ENCODE measurements at regions not wholly inside any gene's neighbourhood (a gene's known extent, or its start where the extent isn't known, plus 50 kb on each side); places are given as distances from the start of the nearest gene placed in this dataset.

- TF ChIP-seq CTCF (IDR thresholded peaks at IDR 0.05; ENCODE audit: low read depth, low read length), result no peak
- no peaks in the 10 kb centered on the region for H3K27me3 ChIP-seq (ENCODE audit: insufficient read depth, low read depth, severe bottlenecking)
- H3K27ac ChIP-seq, result no peak overlapping the region
- H3K36me3 ChIP-seq, result no peaks in the 10 kb centered on the region
- no peak overlapping the region for H3K4me3 ChIP-seq (ENCODE audit: low read depth, low read length)
- H3K9me3 ChIP-seq (ENCODE audit: severe bottlenecking), result no peaks in the 10 kb centered on the region
- DNase-seq, result no peak
These were observed 70.8 kb upstream of the RPS23 start for GRCh38 chr5:82348784-82349425.

DNA sequence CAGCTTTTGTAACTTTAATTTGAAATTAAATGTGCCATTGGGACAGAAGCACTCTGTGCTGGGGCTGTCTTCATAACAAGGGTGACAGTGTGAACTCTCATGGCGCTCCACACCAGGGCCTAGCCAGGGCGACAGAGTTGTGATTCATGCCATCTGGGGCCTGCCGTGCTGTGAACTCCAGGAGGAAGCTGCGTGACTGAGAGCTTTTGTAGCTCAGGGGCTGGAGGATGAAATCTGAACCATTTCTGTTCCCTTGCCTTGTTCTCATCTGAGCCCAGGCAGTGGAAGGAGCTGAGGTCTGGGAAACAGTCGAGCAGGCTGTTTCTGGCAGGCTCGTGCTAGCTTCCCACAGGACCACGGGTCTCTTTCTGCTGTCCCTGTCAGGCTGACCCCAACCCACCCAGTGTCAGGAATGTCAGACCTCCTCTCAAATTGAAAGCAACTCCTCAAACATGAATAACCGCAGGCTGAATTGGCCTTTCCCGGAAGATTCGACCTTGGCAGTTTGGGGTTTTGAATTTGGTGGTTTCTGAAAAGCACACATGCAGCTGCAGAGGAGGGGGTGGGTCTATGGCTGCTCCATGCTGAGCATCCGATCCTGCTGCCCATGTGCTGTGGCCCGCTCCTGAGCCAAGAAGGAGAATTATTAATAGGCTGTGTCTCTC, 69.2 kb upstream of the RPS23 start:
- H3K27me3 ChIP-seq (ENCODE audit: insufficient read depth, low read depth, severe bottlenecking), result no peaks in the 10 kb centered on the region
- no peak for DNase-seq
- no peak for TF ChIP-seq CTCF (IDR thresholded peaks at IDR 0.05; ENCODE audit: low read depth, low read length)
- H3K27ac ChIP-seq, result no peak overlapping the region
- H3K4me3 ChIP-seq (ENCODE audit: low read depth, low read length), result no peak overlapping the region
- no peaks in the 10 kb centered on the region for H3K9me3 ChIP-seq (ENCODE audit: severe bottlenecking)
- H3K36me3 ChIP-seq, result no peaks in the 10 kb centered on the region

GRCh38 chr5:82346399-82347165, 68.4 kb upstream of the RPS23 start:
- no peaks in the 10 kb centered on the region for H3K36me3 ChIP-seq
- no peaks in the 10 kb centered on the region for H3K27me3 ChIP-seq (ENCODE audit: insufficient read depth, low read depth, severe bottlenecking)
- no peaks in the 10 kb centered on the region for H3K9me3 ChIP-seq (ENCODE audit: severe bottlenecking)
- H3K4me3 ChIP-seq (ENCODE audit: low read depth, low read length), result no peak overlapping the region
- no peak for TF ChIP-seq CTCF (IDR thresholded peaks at IDR 0.05; ENCODE audit: low read depth, low read length)
- no peak overlapping the region for H3K27ac ChIP-seq
- peak; percentile 24 for DNase-seq

DNA sequence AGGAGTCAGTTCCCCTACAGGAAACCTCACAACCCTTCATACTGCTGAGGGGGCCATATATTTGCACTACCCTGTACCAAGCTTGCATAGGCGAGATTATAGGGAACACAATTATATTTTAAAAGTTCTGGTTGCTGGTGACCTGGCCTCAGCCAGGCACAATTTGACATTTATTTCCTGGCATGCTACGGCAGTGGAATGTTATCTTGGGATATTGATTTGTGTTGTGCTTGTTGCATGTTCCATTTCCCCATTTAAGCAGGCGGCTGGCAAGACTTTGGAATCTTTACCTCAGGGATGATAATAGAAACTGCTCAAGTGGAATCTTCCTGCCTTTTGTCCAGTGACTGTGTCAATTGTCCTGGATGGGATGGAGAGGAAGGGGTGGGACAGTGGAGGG, 67.0 kb upstream of the RPS23 start:
- TF ChIP-seq CTCF (IDR thresholded peaks at IDR 0.05; ENCODE audit: low read depth, low read length), result no peak
- no peak for DNase-seq
- H3K27me3 ChIP-seq (ENCODE audit: insufficient read depth, low read depth, severe bottlenecking), result no peaks in the 10 kb centered on the region
- H3K27ac ChIP-seq, result no peak overlapping the region
- no peaks in the 10 kb centered on the region for H3K36me3 ChIP-seq
- no peaks in the 10 kb centered on the region for H3K9me3 ChIP-seq (ENCODE audit: severe bottlenecking)
- H3K4me3 ChIP-seq (ENCODE audit: low read depth, low read length), result no peak overlapping the region

GRCh38 chr5:82341325-82341724, 63.2 kb upstream of the RPS23 start:
- H3K4me3 ChIP-seq (ENCODE audit: low read depth, low read length), result no peak overlapping the region
- H3K9me3 ChIP-seq (ENCODE audit: severe bottlenecking), result no peaks in the 10 kb centered on the region
- H3K27ac ChIP-seq, result no peak overlapping the region
- no peaks in the 10 kb centered on the region for H3K27me3 ChIP-seq (ENCODE audit: insufficient read depth, low read depth, severe bottlenecking)
- DNase-seq, result no peak
- no peaks in the 10 kb centered on the region for H3K36me3 ChIP-seq
- no peak for TF ChIP-seq CTCF (IDR thresholded peaks at IDR 0.05; ENCODE audit: low read depth, low read length)

Measured in WERI-Rb-1 (cell line).